GM21528 (cell line): ENCODE measurements at regions not wholly inside any gene's neighbourhood (a gene's known extent, or its start where the extent isn't known, plus 50 kb on each side); places are given as distances from the start of the nearest gene placed in this dataset.

ENCODE experiments used
- ATAC-seq: cut with Tn5 transposase; IDR thresholded peaks from one replicate; pipeline ENCODE4 v1.9.1; 2021; ENCODE audit warnings: mild to moderate bottlenecking, moderate library complexity; ENCODE audit not compliant: unreplicated experiment, low FRiP score

DNA sequence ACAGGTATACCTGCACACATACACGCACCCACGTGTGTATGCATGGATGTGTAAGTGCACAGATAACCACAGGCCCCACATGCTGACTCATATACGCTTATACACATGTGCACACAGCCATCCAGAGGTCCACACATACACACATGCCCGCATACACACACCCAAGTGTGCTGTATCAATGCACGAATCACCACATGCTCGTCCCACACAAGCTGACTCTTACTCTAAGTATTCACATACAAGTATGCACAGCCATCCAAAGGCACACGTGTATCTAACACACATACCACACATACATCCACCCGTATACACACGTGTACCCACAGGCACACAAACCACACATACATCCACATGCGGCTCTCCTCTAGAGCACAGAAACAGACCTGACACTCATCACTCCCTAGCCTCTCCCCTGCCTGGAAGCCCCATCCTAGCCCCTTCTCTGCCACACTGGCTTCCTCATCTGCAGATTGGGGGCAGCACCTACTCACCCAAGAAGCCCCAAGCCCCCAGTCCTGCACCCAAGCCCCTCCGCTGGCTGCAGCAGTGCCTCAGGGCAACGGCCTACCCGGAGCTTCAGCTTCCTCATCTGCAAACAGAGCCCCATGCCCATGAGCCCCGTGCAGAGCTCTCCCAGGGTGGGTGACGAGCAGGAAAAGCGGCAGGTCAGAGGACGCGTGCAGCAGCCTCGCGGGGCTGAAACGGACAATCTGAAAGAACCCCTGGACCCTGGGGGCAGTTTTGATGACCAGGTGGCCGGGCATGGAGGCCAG lies 105.4 kb downstream of the NCOR2 start:
- no peak for ATAC-seq

DNA sequence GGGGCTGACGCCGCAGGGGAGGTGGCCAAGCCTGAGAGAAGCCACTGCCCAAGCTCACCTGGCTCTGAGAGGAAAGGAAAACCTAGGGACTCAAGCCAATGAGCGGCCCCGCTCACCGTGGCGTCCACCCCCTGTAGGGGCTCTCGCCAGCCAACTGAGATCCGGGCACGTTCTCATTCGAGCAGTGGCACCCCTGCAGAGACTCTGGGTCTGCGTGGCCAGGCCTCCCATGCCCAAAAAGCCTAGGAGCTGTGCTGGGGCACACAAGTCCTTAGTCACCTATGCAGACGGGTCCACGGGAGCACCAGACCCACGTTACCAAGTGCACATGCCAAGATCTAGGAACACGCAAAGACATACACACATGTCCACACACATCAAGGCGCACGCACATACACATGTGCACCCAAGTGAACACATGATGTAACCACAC lies 106.2 kb downstream of the NCOR2 start:
- ATAC-seq: no peak

DNA sequence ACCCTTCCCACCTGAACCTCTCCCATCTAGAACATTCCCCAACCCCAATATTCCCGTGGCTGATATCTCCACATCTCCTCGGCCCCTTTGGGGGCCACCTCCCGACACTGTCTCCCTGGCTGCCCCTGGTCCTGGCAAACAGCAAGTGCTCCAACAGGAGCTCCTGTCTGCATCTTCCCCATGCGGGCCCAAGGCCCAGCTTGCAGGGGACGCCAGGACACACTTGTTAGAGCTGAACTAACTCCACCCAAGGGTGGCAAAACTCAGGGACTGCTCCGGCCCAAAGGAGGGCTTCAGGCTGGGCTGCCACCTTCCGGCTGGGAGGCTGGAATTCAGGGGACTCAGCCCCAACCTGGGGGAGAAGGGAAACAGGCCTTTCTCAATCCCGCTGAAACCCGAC lies 106.6 kb downstream of the NCOR2 start:
- ATAC-seq: no peak

DNA sequence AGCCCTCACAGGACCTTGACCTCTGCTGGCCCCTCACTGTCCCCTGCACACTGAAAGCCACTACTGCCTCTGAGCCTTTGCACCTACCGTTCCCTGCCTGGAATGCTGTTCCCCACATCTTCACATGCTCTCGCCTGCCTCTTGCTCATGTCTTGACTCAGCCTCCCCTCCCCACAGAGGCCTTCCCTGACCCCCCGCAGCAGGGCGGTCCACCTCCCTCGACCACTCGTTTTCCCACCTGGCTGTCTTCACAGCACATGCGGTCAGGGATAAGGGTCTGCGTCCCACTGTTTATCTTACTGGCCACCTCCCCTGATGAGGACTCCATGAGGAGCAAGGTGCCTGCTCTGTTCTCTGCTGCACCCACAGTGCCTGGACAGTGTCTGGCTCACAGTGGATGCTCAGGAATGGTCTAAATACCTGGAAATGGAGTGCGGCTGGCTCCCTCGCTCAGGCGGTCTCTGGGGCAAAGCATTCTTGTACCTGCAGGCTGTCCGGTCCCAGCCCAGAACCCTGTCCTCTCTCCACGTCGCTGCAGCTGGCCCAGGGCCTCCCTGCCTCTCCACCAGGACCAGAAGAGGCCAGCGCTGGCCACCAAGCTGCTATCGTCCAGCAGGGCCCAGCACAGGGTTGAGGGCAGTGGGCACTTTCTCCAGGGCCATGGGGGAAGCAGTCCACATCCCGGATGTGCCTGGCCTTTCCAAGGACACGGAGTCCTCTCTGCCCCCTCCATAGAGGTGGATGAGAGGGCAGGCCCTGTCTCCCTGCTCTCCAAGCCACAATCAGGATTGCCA lies 107.4 kb downstream of the NCOR2 start:
- no peak for ATAC-seq

DNA sequence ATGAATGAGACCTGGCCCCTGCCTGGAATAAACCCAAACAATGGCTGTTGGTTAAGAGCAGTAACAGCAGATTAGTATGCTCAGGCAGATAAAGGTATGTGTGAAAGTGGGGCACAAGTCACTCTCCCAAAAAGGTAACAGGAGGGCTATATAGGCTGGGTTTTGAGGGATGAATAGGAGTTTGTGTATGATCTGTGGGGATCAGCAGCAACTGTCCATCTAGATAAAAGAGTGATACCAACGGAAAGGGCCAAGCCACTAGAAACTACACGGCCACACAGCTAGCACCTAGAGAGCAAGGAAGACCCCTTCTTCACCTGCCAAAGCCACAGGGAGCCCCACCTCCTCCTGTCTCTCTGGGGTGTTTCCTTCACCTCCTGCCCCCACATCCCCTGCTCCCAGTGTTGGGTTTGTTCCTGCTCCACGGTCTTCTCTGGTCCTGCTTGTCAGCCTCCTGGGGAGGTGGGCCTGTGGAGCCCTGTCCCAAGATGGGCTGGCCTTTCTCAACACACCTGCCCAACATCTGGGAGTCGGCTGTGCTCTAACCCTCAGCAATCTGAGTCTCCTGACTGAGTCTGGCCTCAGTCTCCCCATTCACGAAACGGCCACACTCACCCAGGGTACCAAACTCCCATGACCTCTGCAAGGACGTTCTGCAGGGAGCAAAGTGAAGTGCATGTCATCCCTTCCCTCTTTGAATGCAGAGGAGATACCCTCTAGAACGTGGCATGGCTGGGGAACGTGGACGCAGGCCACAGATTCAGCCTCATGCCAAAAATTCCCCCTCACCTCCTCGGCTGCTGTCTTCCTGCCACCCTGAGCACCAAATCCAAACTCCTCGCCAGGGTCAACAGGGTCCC lies 108.2 kb downstream of the NCOR2 start:
- ATAC-seq: no peak

DNA sequence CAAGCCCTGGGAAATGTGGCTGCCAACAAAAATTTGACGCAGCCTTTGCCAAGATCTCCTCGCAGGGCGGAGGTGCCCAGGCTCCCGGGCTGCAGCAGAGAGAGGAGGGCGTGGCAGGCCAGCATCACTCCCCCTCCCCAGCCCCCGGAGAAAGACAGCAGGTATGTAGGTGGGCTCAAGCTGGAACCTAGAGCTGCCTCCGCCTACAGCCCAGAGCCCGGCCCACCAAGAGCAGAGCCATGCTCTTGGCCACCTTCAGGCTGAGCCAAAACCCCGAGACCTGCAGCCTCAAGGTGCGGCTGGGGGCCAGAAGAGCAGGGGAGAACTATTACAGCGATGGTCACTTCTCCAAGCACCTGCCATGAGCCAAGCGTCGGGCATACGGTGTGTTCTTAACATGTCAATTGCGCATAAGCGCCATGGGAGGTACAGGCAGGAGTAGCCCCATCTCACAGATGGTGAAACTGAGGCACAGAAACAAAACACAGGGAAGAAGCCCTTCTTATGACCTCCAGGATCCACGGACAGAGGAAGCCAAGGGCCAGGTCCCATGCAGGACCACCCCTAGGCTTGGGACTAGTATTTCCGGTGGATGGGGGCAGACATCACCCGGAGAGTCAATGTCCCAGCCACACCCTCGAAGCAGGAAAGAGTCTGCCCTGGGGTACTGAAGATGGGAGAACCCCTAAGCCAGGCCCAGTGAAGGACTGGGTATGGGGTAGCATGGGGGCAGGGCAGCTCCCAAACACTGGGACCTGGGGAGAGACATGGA lies 109.0 kb downstream of the NCOR2 start:
- no peak for ATAC-seq

DNA sequence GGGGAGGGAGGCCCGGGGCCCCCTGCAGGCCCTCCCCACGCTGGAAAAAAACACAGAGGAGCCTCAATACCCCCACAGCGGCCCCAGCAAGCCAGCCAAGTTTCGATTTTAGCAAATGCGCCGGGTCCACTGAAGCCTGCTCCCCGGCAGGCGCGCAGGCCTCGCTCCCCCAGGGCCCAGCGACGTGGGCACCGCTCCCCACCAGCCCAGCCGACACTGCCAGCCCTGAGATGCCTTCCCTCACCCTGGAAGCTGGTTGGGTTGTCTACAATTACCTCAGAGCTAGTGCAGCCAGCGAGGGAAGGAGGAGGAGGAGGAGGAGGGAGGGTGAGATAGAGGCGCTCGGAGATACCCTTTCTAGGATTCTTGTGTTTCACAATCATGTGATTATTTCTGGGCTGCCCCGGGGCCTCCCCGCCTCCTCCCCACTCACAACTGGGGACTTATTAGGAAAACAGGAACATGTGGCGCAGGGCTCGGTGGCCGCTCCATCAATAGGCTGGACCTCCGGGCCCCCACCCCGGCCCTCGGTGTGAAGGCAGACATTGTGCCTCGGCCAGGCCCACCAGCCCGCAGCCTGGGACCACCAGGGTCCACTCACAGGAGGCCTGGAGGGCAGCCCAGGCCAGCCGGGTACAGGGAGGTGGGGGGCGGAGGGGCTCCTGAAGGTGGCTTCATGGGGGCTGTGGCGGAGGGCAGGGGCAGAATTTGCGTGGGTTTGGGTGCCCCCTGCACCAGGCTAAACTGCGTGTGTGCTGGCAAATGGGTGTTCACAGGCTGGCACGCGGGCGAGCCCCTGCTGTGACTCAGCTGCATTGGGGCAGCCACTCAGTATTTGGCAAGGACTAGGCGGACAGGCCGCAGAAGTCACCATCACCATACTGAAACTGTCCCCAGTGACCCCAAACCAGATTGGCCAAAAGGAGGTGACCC lies 109.9 kb downstream of the NCOR2 start:
- no peak for ATAC-seq

DNA sequence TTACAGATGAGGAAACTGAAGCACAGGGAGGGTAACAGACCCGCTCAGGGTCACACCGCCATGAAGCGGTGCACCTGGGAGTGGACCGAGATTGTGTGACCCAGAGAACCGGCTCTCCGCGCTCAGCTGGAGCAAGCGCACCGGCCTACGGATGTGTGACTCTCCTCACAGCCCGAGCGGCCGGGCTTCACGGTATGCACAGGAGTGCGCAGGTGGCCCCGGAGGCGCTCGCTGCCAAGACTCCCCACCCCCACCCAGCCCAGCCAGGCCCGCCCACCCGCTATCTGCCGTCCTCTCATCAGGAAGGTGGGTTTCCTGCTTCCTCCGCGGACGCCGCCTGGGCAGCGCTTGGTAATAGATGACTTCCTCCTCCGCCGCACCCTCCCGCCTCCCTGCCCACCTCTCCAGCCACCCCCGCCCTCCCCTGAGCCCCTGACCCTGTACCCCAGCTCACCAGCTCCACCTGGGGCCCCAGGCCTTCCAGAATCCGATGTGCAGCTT lies 110.7 kb downstream of the NCOR2 start:
- no peak for ATAC-seq

DNA sequence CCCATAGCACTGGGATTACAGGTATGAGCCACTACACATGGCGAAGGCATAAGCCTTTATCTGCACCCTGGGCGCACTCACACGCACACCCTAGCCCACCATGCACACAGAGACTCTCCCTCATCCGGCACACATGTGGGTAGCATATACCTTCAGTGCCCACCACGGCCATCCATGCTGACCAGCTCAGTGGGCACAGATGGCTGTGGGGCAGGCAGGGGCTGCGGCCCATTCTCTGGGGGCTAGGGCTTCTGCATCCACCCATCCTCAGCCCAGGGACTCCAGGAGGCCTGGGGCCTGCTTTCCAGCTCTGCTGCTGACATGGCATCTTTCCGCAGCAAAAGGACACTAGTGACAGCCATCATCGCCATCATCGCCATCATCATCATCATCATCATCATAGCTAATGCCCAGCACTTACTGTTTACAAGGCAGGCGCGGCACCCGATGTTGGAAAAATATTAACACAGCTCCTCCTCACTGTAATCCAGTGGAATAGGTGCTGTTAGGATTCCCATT lies 111.2 kb downstream of the NCOR2 start:
- no peak for ATAC-seq

DNA sequence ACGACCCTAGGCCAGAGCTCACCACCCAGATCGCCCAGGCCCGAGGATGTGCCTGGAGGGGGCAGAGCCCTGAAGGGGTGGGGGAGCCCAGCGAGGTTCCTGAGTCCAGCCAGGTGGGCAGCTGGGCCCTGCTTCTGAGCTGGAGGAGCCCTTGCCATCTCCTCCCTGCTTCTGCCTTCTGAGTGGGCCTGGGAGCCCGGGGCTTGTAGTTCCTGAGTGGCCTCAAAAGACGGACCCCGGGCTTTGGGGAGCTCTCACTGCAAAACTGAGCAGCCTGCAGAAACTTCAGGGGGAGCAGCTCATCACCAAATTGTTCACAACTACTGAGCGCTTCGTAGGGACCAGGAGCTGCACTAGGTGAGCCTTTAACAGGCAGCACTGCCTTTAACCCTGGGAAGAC lies 112.1 kb downstream of the NCOR2 start:
- ATAC-seq: no peak

DNA sequence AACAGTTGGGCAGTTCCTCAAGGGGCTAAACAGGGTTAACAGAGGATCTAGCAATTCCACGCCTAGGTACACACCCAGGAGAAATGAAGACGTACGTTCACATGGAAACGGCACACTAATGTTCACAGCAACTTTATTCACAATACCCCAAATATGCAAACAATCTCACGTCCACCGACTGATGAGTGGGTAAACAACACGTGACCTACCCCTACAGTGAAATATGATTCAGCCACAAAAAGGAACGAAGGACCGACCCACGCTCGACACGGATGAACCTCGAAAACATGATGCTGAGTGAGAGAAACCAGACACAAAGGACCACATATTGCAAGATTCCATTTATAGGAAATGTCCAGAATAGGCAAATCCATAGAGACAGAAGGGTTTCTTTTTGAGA lies 112.7 kb downstream of the NCOR2 start:
- ATAC-seq: no peak

DNA sequence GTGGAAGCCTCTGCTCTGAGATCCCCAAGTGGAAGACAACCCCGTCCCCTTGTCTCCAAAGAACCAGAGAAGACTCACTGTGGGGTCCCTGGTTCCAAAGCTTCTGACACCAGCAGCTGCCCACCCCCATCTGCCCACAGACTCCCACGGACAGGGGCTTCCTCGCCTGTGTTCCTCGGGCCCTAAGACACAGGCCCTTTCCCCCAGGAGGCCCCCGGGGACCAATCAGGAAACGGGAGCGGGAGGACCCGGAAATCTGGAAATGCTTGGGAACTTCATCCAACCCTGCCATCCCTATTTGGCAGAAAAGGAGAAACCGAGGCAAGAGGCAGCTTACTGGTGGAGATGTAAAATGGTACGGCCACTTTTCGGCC lies 113.1 kb downstream of the NCOR2 start:
- no peak for ATAC-seq

DNA sequence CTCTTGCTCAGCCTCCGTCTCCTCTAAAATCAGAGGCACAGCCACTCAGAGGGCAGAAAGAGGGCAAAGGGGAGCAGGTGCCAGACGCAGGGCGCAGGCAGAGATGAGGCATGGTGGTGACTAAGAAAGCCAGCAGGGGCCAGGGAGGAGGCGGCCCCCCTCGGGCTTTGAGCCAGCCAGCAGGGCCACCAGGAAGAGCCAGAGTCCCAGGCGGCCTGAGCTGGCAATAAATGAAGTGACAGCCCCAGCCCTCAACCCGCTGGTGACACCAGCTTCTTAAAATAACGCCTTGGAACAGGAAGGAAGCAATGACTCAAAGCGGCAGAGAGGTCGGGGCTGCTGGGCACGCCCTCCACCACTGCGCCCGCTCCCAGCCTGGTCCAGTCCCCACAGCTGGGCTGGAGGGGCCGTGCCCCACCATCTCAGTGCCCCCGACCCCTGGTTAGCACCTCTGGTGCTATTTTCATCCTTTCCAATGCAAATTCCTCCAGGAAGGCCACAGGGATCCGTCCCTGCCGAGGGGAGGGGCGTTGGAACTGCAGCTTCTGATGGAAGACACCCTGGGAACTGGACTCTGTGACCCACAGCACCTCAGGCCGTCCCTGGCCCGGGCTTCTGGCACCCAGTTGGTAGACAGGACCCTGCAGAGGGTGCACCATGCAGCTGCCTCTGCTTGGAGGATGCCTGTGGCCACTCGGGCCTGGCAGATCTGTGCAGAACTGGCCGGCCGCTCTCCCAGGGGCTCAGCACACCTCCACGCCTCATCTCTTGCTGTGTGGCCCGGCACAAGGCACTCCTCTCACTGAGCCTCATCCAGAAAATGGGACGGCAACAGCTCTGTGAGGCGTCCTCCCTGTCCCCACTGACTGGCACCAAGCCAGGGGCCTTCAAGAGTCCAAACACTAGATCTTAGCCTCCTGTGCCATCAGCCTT lies 113.7 kb downstream of the NCOR2 start:
- peak; percentile 69 for ATAC-seq

DNA sequence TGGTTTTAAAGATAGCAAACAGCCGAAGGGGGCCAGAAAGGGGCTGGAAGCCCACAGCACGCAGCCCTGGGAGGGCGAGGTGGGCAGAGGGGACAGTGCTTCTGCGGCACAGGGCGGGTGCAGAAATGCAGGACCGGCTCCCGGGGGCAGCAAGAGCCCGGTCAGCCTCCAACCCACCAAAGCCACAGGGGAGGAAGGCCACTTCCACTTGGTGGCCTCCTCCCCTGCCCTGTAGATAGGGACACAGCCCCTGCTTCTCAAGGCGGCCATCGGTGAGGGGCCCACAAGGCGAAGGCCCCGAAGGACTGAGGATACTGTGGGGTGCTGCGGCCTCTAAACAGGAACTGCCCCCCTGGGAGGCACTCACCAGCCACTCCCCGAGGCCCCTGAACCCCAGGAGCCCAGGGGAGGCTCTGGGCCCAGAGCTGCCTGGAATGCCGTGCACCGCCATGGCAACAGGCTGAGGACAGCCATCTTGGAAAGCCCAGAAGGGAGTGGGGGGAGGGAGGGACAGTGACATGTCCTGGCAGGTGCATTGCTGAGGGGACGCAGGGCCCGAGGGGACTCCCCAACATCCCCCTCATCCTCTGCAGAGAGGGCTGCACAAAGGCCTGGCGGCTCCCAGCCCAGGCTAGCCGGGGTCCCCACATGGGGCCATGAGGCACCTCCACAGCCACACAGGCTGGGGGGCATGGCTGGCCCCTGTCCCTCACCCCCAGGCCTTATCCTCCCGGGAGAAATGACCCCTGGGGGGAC lies 114.7 kb downstream of the NCOR2 start:
- ATAC-seq: no peak

DNA sequence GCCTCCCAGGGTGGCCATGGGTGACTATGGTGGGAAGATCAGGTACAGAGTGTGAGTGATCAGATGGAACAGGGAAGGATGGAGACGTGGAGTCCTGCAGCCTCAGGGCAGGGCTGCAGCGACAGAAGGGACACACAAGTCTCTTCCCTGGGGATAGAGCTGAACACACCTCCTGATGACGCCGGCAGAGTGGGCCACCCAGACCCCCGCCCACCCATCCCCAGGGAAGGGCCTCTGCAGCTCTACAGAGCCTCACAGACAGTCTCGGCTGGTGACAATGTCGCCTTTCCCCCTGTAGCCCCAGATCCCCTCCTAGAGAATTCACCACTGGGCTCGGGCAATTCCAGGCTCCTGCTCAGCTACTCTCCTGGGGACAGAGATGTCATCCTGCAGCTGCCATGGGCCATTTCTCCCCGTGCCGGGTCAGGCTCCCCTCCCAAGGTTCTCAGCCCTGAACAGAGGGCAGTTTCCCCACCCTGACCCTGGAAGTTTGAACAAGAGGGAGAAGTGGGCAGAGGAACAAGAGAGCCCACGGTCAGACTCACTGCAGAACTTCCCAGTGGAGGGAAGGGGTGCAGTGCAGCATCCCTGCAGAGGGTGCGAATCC lies 115.7 kb downstream of the NCOR2 start:
- ATAC-seq: no peak

DNA sequence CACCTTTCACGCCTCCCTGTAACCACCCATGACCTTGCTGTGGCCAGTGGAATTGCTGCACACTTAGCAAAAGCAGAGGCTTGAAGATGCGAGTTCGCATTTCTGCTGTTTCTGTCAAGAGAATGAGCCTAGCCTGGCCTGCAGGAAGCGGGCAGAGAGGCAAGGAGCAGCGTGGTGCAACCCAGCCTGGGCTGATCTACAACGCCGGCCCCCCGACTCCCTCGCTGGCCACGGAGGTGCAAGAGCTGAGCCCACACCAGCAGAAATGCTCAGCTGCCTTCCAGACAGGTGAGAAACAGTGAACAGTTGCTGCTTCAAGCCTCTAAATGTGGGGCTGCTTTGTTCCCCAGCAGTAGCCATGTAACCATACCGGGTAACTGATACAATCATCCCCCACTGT lies 116.4 kb downstream of the NCOR2 start:
- no peak for ATAC-seq

DNA sequence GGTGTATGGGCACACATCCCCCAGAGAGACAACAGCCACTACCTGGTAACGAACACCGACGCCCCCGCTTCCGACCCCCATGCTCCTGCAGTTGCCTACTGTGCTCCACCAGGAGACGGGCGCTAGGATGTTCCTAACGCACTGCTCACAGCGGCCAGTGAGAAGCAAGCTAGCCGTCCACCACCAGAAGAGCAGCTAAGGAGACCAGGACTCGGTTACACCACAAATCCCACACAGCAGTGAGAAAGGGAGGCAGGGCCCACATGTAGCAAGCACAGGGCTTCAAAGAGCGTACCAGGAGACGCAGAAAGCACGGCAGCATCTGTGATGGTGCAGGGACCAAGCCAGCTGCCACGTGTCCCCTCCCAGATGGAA lies 117.0 kb downstream of the NCOR2 start:
- ATAC-seq: no peak
